ENCODE measurements at regions not wholly inside any gene's neighbourhood (a gene's known extent, or its start where the extent isn't known, plus 50 kb on each side); places are given as distances from the start of the nearest gene placed in this dataset.

- TF ChIP-seq EZH2phosphoT487 (IDR thresholded peaks at IDR 0.05; ENCODE audit: borderline replicate concordance) = no peak
- TF ChIP-seq, protein P1, sequence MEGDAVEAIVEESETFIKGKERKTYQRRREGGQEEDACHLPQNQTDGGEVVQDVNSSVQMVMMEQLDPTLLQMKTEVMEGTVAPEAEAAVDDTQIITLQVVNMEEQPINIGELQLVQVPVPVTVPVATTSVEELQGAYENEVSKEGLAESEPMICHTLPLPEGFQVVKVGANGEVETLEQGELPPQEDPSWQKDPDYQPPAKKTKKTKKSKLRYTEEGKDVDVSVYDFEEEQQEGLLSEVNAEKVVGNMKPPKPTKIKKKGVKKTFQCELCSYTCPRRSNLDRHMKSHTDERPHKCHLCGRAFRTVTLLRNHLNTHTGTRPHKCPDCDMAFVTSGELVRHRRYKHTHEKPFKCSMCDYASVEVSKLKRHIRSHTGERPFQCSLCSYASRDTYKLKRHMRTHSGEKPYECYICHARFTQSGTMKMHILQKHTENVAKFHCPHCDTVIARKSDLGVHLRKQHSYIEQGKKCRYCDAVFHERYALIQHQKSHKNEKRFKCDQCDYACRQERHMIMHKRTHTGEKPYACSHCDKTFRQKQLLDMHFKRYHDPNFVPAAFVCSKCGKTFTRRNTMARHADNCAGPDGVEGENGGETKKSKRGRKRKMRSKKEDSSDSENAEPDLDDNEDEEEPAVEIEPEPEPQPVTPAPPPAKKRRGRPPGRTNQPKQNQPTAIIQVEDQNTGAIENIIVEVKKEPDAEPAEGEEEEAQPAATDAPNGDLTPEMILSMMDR (conservative IDR thresholded peaks at IDR 0.05; ENCODE audit: low read length) = no peak
- H4K20me1 ChIP-seq (ENCODE audit: insufficient read depth, low read length, poor library complexity, severe bottlenecking) = no peaks in the 10 kb centered on the region
- H2AFZ ChIP-seq (ENCODE audit: low read length) = no peak overlapping the region
- no peaks in the 10 kb centered on the region for H3K79me2 ChIP-seq (ENCODE audit: insufficient read depth, low read length)
- H3K27me3 ChIP-seq (ENCODE audit: insufficient read depth, low read length, poor library complexity, severe bottlenecking) = no peaks in the 10 kb centered on the region
- no peaks in the 10 kb centered on the region for H3K4me1 ChIP-seq (ENCODE audit: insufficient read depth, low read length, poor library complexity, severe bottlenecking)
- H3F3A ChIP-seq (ENCODE audit: low read depth) = no peaks in the 10 kb centered on the region
- no peaks in the 10 kb centered on the region for H3K36me3 ChIP-seq (ENCODE audit: insufficient read depth, low read length)
- no peaks in the 10 kb centered on the region for H3K9me3 ChIP-seq (ENCODE audit: insufficient read depth, low read depth, low read length)
- no peak overlapping the region for H3K4me2 ChIP-seq (ENCODE audit: low read depth, low read length, poor library complexity, severe bottlenecking)
- no peaks in the 10 kb centered on the region for H3K9me2 ChIP-seq (replicated peaks; ENCODE audit: low read depth, low read length)
- H3K9ac ChIP-seq (ENCODE audit: low read depth, low read length, poor library complexity, severe bottlenecking) = no peak overlapping the region
- H3K4me3 ChIP-seq (ENCODE audit: low read length, poor library complexity, severe bottlenecking) = no peak overlapping the region
Measured at GRCh38 chr10:83935911-83936310, 203.4 kb upstream of the GHITM start.

DNA sequence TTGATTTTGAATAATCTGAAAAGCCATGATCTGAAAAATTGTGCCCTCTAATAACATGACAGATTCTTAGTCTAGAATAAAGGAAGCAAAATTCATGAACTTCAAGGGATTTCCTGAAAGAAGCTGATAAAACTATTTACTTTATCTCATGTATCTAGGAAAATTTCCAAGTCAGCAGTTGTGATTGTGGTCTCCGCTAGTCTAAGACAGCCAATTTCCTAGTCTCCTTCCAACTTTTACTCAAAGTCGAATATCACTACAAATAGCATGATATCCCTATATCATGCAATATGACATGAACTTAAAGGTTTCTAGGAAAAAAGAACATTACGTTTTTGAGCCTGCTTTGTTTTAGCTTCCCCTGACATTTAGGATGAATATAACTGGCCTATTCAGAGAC is 202.1 kb upstream of the GHITM start:
- Histone ChIP-seq H3K79me2 (ENCODE audit: insufficient read depth, low read length) (no peaks in the 10 kb centered on the region), H3K4me1 (ENCODE audit: insufficient read depth, low read length, poor library complexity, severe bottlenecking) (no peaks in the 10 kb centered on the region), H4K20me1 (ENCODE audit: insufficient read depth, low read length, poor library complexity, severe bottlenecking) (no peaks in the 10 kb centered on the region), H3K9ac (ENCODE audit: low read depth, low read length, poor library complexity, severe bottlenecking) (no peak overlapping the region), H3K27me3 (ENCODE audit: insufficient read depth, low read length, poor library complexity, severe bottlenecking) (no peaks in the 10 kb centered on the region), H3K9me3 (ENCODE audit: insufficient read depth, low read depth, low read length) (no peaks in the 10 kb centered on the region), H3K4me2 (ENCODE audit: low read depth, low read length, poor library complexity, severe bottlenecking) (no peak overlapping the region), H3K36me3 (ENCODE audit: insufficient read depth, low read length) (no peaks in the 10 kb centered on the region), H3K4me3 (ENCODE audit: low read length, poor library complexity, severe bottlenecking) (no peak overlapping the region), H3K9me2 (replicated peaks; ENCODE audit: low read depth, low read length) (no peaks in the 10 kb centered on the region), H3F3A (ENCODE audit: low read depth) (no peaks in the 10 kb centered on the region), H2AFZ (ENCODE audit: low read length) (no peak overlapping the region)
- TF ChIP-seq EZH2phosphoT487 (IDR thresholded peaks at IDR 0.05; ENCODE audit: borderline replicate concordance) = no peak
- TF ChIP-seq, protein P1 (conservative IDR thresholded peaks at IDR 0.05; ENCODE audit: low read length) = no peak

DNA sequence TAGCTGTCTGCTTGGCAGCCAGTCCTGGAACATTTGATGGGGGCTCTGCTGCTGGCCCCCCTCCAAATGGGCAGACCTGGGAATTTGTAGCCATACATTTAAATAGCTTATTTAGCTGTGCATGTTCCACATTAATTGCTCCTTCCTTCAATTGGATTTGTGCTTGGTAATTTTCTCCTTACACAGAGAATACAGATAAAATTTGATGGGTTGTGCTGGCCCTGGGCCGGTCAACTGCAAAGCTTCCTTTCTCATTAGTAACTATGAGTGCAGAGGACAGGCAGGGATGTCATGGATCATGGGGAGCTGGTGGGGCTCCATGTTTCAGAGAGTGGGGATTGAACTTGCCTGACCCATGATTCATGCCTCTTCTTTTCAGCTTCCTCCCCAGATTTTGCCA is 201.5 kb upstream of the GHITM start:
- no peak overlapping the region for H3K4me2 ChIP-seq (ENCODE audit: low read depth, low read length, poor library complexity, severe bottlenecking)
- no peaks in the 10 kb centered on the region for H3F3A ChIP-seq (ENCODE audit: low read depth)
- no peaks in the 10 kb centered on the region for H3K9me2 ChIP-seq (replicated peaks; ENCODE audit: low read depth, low read length)
- H4K20me1 ChIP-seq (ENCODE audit: insufficient read depth, low read length, poor library complexity, severe bottlenecking) = no peaks in the 10 kb centered on the region
- no peak overlapping the region for H2AFZ ChIP-seq (ENCODE audit: low read length)
- no peaks in the 10 kb centered on the region for H3K9me3 ChIP-seq (ENCODE audit: insufficient read depth, low read depth, low read length)
- no peaks in the 10 kb centered on the region for H3K79me2 ChIP-seq (ENCODE audit: insufficient read depth, low read length)
- no peak overlapping the region for H3K4me3 ChIP-seq (ENCODE audit: low read length, poor library complexity, severe bottlenecking)
- H3K9ac ChIP-seq (ENCODE audit: low read depth, low read length, poor library complexity, severe bottlenecking) = no peak overlapping the region
- no peaks in the 10 kb centered on the region for H3K27me3 ChIP-seq (ENCODE audit: insufficient read depth, low read length, poor library complexity, severe bottlenecking)
- H3K4me1 ChIP-seq (ENCODE audit: insufficient read depth, low read length, poor library complexity, severe bottlenecking) = no peaks in the 10 kb centered on the region
- TF ChIP-seq EZH2phosphoT487 (IDR thresholded peaks at IDR 0.05; ENCODE audit: borderline replicate concordance) = no peak
- TF ChIP-seq, protein P1 (conservative IDR thresholded peaks at IDR 0.05; ENCODE audit: low read length) = no peak
- no peaks in the 10 kb centered on the region for H3K36me3 ChIP-seq (ENCODE audit: insufficient read depth, low read length)

Data from Loucy (cell line).